Astrocyte of the cerebellum (primary cell): ENCODE measurements at regions not wholly inside any gene's neighbourhood (a gene's known extent, or its start where the extent isn't known, plus 50 kb on each side); places are given as distances from the start of the nearest gene placed in this dataset.

Source experiments
- DNase-seq: peaks from one replicate; pipeline ENCODE4 v3.0.0-alpha.2; 2011; ENCODE audit warnings: low read depth
- H3K4me3 ChIP-seq: 2 replicates; pipeline ENCODE4 v1.5.1; 2011; ENCODE audit warnings: mild to moderate bottlenecking, low read depth, low read length, moderate library complexity
- in situ Hi-C: cut with HindIII; loops from 2 replicates; pipeline ENCODE4 v1.10.0; 2017; ENCODE audit warnings: low sequenced_read_pairs
- TF ChIP-seq, protein P1 (sequence below): IDR thresholded peaks from 2 replicates; pipeline ENCODE4 v1.5.1; 2012; ENCODE audit warnings: low read length, low read depth, moderate library complexity, mild to moderate bottlenecking; ENCODE audit errors: missing control alignments

DNA sequence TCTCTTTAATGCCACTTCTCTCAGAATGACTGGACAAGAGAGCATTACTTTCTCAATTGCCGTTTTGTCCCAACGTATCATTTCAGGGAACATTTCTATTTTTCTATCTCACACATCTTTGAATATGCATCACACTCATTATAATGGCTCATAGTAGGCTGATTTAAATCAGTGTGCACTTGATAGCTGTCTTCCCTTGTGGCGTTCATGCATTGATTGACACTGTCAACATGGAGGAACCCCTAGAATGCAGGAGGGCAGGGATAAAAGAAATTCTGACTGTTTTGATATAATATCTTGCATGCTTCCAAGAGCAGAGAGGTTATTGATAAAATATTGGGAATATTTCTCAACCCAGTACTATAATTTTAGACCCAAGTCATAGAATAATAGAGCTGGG lies 1528.9 kb upstream of the FLRT2 start:
- TF ChIP-seq, protein P1, sequence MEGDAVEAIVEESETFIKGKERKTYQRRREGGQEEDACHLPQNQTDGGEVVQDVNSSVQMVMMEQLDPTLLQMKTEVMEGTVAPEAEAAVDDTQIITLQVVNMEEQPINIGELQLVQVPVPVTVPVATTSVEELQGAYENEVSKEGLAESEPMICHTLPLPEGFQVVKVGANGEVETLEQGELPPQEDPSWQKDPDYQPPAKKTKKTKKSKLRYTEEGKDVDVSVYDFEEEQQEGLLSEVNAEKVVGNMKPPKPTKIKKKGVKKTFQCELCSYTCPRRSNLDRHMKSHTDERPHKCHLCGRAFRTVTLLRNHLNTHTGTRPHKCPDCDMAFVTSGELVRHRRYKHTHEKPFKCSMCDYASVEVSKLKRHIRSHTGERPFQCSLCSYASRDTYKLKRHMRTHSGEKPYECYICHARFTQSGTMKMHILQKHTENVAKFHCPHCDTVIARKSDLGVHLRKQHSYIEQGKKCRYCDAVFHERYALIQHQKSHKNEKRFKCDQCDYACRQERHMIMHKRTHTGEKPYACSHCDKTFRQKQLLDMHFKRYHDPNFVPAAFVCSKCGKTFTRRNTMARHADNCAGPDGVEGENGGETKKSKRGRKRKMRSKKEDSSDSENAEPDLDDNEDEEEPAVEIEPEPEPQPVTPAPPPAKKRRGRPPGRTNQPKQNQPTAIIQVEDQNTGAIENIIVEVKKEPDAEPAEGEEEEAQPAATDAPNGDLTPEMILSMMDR: no peak
- no peak overlapping the region for H3K4me3 ChIP-seq
- in situ Hi-C loops: no loop called here
- no peak for DNase-seq

DNA sequence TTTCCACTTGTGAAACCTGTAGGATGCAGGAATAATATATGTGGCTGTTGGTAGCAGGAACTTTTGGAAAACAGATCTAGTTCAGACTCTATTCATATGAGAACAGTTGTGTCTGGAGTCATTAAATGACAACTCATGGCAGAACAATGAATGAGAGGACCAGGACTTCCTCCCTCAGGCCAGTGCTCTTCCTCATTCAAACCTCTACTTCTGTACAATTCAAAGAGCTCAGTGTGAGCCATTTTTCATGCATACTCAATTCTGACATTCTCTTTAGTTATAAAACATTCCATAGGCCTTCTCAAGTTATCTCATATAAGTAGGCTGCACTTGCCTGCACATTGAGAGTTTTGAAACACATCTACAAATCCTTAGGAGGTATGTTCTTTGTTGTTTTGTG lies 1526.6 kb upstream of the FLRT2 start:
- H3K4me3 ChIP-seq: no peak overlapping the region
- no peak for DNase-seq
- in situ Hi-C loops: no loop called here
- TF ChIP-seq, protein P1: no peak

DNA sequence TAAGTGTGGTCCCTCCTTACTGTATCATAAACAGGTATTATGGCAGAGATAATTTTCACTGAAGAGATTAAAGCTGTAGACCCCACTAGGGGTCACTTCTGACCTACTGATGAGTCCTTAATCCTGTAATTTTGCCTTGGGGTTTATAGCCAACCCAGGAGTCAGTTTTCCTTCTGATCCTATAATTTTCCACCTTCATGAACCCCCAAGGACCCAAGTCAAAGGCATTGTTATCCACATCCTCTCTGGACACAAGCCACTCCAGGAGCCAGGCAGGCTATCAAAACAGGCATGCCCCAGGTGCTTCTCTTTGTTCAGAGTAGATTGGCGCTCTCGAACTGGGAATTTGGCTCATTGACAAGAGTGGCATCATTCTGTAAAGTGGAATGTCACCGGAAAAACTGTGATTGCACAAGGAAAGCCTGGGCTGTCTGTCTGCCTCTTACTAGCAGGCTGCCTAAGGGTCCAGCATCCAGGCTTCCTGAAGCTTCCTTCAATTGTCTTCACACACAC lies 1523.2 kb upstream of the FLRT2 start:
- DNase-seq: no peak
- TF ChIP-seq, protein P1: no peak
- in situ Hi-C loops: no loop called here
- H3K4me3 ChIP-seq: no peak overlapping the region

DNA sequence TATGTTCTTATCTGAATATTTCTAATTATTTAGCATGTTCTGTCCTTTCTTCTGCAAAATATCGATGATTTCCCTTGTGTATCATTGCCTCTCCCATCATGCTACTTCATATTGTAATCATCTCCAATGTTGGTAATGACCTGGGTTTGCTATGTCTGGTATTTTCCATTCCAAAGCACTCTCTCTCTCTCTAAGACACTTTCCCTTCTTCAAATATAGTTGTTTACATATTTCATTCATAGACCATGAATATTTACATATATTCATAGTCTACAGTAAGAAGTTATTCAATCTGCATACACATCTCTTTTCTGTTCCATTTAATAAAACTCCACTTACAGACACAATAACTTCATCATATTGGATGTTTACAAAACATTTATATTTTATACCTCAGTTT lies 1516.5 kb upstream of the FLRT2 start:
- TF ChIP-seq, protein P1: no peak
- no peak overlapping the region for H3K4me3 ChIP-seq
- in situ Hi-C loops: no loop called here
- no peak for DNase-seq

DNA sequence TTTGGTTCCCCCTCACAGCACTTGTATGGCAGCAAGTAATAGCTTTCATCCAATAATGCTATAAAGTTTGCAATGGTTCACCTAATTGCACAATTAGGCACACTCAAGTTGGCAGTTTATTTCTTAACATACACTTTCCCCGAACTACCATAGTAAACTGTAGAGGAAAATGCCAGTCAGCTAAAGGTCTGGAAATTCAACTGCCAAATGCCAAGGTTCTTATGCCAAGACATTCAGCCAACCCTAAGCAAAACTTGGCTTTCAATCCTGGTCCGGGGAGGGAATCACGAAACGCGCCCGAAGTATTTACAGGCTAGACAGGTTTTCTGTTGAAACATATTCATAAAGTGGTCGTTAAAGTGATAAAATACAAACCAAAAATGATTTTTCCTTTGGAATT lies 1512.4 kb upstream of the FLRT2 start:
- in situ Hi-C loops: no loop called here
- DNase-seq: no peak
- H3K4me3 ChIP-seq: no peak overlapping the region
- TF ChIP-seq, protein P1: no peak

DNA sequence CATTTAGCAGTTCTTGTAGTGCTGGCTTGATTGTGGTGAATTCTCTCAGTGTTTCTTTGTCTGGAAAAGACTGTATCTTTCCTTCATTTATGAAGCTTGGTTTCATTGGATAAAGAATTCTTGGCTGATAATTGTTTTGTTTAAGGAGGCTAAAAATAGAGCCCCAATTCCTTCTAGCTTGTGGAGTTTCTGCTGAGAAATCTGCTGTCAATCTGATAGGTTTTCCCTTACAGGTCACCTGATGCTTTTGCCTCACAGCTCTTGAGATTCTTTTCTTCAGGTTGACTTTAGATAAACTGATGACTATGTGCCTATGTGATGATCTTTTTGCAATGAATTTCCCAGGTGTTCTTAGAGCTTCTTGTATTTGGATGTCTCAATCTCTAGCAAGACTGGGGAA lies 1508.5 kb upstream of the FLRT2 start:
- no peak for DNase-seq
- in situ Hi-C loops: no loop called here
- H3K4me3 ChIP-seq: no peak overlapping the region
- TF ChIP-seq, protein P1: no peak

DNA sequence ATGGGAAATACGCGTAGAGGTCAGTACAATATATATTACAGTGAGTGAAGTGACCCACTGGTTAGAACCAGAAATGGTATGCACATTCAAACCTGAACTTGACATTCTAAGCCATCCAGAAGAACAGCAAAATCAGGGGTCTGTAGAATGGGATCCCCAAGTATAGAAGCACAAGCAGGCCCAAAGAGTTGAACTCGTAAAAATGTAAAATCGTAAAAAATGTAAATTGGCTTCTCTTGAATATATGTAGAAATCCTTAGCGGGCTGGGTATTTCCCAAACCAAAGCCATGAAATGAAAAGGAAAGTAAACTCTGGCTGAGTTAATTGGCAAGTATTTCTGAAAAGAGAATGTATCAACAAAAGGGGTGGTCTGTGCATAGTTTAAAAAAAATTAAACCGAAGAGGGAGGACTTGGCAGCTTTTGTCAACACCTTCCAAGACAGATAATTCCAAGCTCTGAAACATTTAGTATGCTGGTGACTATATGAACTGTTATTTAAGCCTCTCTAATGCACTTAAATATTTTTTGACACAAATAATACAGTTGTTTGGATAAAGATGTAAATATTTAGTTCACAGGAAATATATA lies 1505.6 kb upstream of the FLRT2 start:
- DNase-seq: no peak
- in situ Hi-C loops: no loop called here
- no peak overlapping the region for H3K4me3 ChIP-seq
- TF ChIP-seq, protein P1: no peak
